ENCODE measurements at regions not wholly inside any gene's neighbourhood (a gene's known extent, or its start where the extent isn't known, plus 50 kb on each side); places are given as distances from the start of the nearest gene placed in this dataset.

GRCh38 chr6:166101819-166102419 lies 65.7 kb downstream of the TBXT start:
- intact Hi-C loops (cut with DNase I) = loop anchor here (10.0 kb wide), 1 partner anchor 377 kb away; no protein-coding TSS in a partner anchor
- H3K27me3 ChIP-seq = no peaks in the 10 kb centered on the region

GRCh38 chr6:166097914-166098522 lies 69.6 kb downstream of the TBXT start:
- no peaks in the 10 kb centered on the region for H3K36me3 ChIP-seq
- intact Hi-C loops (cut with DNase I) = loop anchor here (2.0 to 5.0 kb wide), 2 partner anchors 111 to 213 kb away; no protein-coding TSS in a partner anchor
- 32% methylated on average over 19 of the region's 19 CpGs for WGBS
- H3K4me1 ChIP-seq = peaks cover 0 to 12% (median 4%) of the 10 kb centered on the region in 4 donors
- peak; percentile 92 for DNase-seq (ENCODE audit: extremely low spot score)
- TF ChIP-seq POLR2A (IDR thresholded peaks at IDR 0.05; ENCODE audit: low read depth) (no peak), POLR2AphosphoS5 (IDR thresholded peaks at IDR 0.05) (peak in 1 of 2 donors; percentile 8), EP300 (IDR thresholded peaks at IDR 0.05) (no peak), CTCF (IDR thresholded peaks at IDR 0.05) (peak; percentile 83 to 92 (median 90))
- H3K4me3 ChIP-seq = peak overlapping the region; percentile 45 to 51 (median 48)
- H3K9me3 ChIP-seq = peaks cover 0 to 11% (median 6%) of the 10 kb centered on the region in 4 donors
- no peaks in the 10 kb centered on the region for H3K27me3 ChIP-seq
- H3K27ac ChIP-seq (replicated peaks in 1 of 4) = peak overlapping the region in 1 of 4 donors; percentile 22

More at GRCh38 chr6:166101819-166102419, 65.7 kb downstream of the TBXT start:
- no peak overlapping the region for H3K27ac ChIP-seq (replicated peaks in 1 of 4)
- H3K36me3 ChIP-seq = no peaks in the 10 kb centered on the region
- DNase-seq (ENCODE audit: extremely low spot score) = no peak
- TF ChIP-seq CTCF (IDR thresholded peaks at IDR 0.05) (no peak), EP300 (IDR thresholded peaks at IDR 0.05) (no peak)
- peaks cover 0 to 11% (median 6%) of the 10 kb centered on the region in 4 donors for H3K9me3 ChIP-seq
- no peak overlapping the region for H3K4me3 ChIP-seq
- peaks cover 0 to 18% (median 4%) of the 10 kb centered on the region in 4 donors for H3K4me1 ChIP-seq

- no peak overlapping the region for H3K4me3 ChIP-seq
- TF ChIP-seq CTCF (IDR thresholded peaks at IDR 0.05) (no peak), POLR2A (IDR thresholded peaks at IDR 0.05; ENCODE audit: low read depth) (no peak), EP300 (IDR thresholded peaks at IDR 0.05) (no peak), POLR2AphosphoS5 (IDR thresholded peaks at IDR 0.05) (no peak)
- H3K36me3 ChIP-seq = no peaks in the 10 kb centered on the region
- no peaks in the 10 kb centered on the region for H3K9me3 ChIP-seq
- no peaks in the 10 kb centered on the region for H3K27me3 ChIP-seq
- intact Hi-C loops (cut with DNase I) = no loop called here
- H3K27ac ChIP-seq (replicated peaks in 1 of 4) = no peak overlapping the region
- 94% methylated on average over 5 of the region's 5 CpGs for WGBS
- DNase-seq (ENCODE audit: extremely low spot score) = no peak
- no peaks in the 10 kb centered on the region for H3K4me1 ChIP-seq
These were observed 79.8 kb downstream of the TBXT start for GRCh38 chr6:166087852-166088251.

GRCh38 chr6:166087246-166087645 lies 80.4 kb downstream of the TBXT start:
- Histone ChIP-seq H3K4me3 (no peak overlapping the region), H3K4me1 (no peaks in the 10 kb centered on the region), H3K9me3 (no peaks in the 10 kb centered on the region), H3K36me3 (no peaks in the 10 kb centered on the region), H3K27ac (replicated peaks in 1 of 4) (no peak overlapping the region), H3K27me3 (no peaks in the 10 kb centered on the region)
- TF ChIP-seq POLR2A (IDR thresholded peaks at IDR 0.05; ENCODE audit: low read depth) (no peak), EP300 (IDR thresholded peaks at IDR 0.05) (no peak), POLR2AphosphoS5 (IDR thresholded peaks at IDR 0.05) (no peak), CTCF (IDR thresholded peaks at IDR 0.05) (no peak)
- DNase-seq (ENCODE audit: extremely low spot score) = no peak
- intact Hi-C loops (cut with DNase I) = no loop called here
- 98% methylated on average over 6 of the region's 7 CpGs for WGBS

Measured in esophagus muscularis mucosa (tissue), 4 donors.